ENCODE measurements at regions not wholly inside any gene's neighbourhood (a gene's known extent, or its start where the extent isn't known, plus 50 kb on each side); places are given as distances from the start of the nearest gene placed in this dataset.

- no peak overlapping the region for H3K4me2 ChIP-seq (ENCODE audit: low read length, poor library complexity, severe bottlenecking)
- WGBS: no CpG with 5 or more reads among the region's 3 CpGs
- H3K4me1 ChIP-seq (ENCODE audit: control insufficient read depth, insufficient read depth, low read depth, low read length): no peaks in the 10 kb centered on the region
- H4K91ac ChIP-seq (ENCODE audit: low read length): no peak overlapping the region
- H3K36me3 ChIP-seq (ENCODE audit: control insufficient read depth in 1 of 2, insufficient read depth in 2 of 2, low read depth in 1 of 2, low read length in 2 of 2): no peaks in the 10 kb centered on the region
- no peak overlapping the region for H2AFZ ChIP-seq (ENCODE audit: low read depth, low read length)
- no peak overlapping the region for H2BK120ac ChIP-seq (ENCODE audit: low read depth, low read length)
- H3K27me3 ChIP-seq (ENCODE audit: control insufficient read depth in 1 of 2, insufficient read depth in 1 of 2, low read length in 2 of 2): no peaks in the 10 kb centered on the region
- no peak overlapping the region for H3K27ac ChIP-seq (ENCODE audit: low read length, poor library complexity, severe bottlenecking)
- no peak overlapping the region for H3K18ac ChIP-seq (ENCODE audit: low read depth in 1 of 2, low read length in 2 of 2)
- no peak overlapping the region for H3K23ac ChIP-seq (ENCODE audit: low read length in 2 of 2)
- DNase-seq: no peak
- H2BK15ac ChIP-seq (ENCODE audit: low read depth, poor library complexity, severe bottlenecking): no peak overlapping the region
- H3K79me1 ChIP-seq (replicated peaks; ENCODE audit: low read length, poor library complexity, severe bottlenecking): no peaks in the 10 kb centered on the region
- H2BK5ac ChIP-seq (ENCODE audit: low read depth, low read length, poor library complexity, severe bottlenecking): no peak overlapping the region
- H3K4me3 ChIP-seq (ENCODE audit: insufficient read depth in 1 of 2, low read depth in 1 of 2, low read length in 2 of 2): no peak overlapping the region
- H2AK5ac ChIP-seq (ENCODE audit: low read length, severe bottlenecking): no peak overlapping the region
- H3K9ac ChIP-seq (ENCODE audit: low read length): no peak overlapping the region
- no peak overlapping the region for H2BK12ac ChIP-seq (ENCODE audit: low read length in 2 of 2)
- H3K4ac ChIP-seq (ENCODE audit: low read depth in 1 of 2, low read length in 2 of 2): no peak overlapping the region
- H3K14ac ChIP-seq (ENCODE audit: low read length in 2 of 2): no peak overlapping the region
- no peaks in the 10 kb centered on the region for H3K9me3 ChIP-seq (ENCODE audit: control insufficient read depth, low read length)
- no peak overlapping the region for H4K8ac ChIP-seq (ENCODE audit: low read length)
Measured at GRCh38 chr10:65818990-65819389, 1106.8 kb upstream of the LRRTM3 start.

GRCh38 chr10:65827359-65827758, 1098.5 kb upstream of the LRRTM3 start:
- H3K27ac ChIP-seq (ENCODE audit: low read length, poor library complexity, severe bottlenecking): no peak overlapping the region

GRCh38 chr10:65838811-65839210, 1087.0 kb upstream of the LRRTM3 start:
- Histone ChIP-seq H2BK15ac (ENCODE audit: low read depth, poor library complexity, severe bottlenecking) (no peak overlapping the region), H3K4me2 (ENCODE audit: low read length, poor library complexity, severe bottlenecking) (no peak overlapping the region), H3K27ac (ENCODE audit: low read length, poor library complexity, severe bottlenecking) (no peak overlapping the region), H2AK5ac (ENCODE audit: low read length, severe bottlenecking) (no peak overlapping the region), H3K18ac (ENCODE audit: low read depth in 1 of 2, low read length in 2 of 2) (no peak overlapping the region), H3K9ac (ENCODE audit: low read length) (no peak overlapping the region), H2BK120ac (ENCODE audit: low read depth, low read length) (no peak overlapping the region), H3K27me3 (ENCODE audit: control insufficient read depth in 1 of 2, insufficient read depth in 1 of 2, low read length in 2 of 2) (no peaks in the 10 kb centered on the region), H3K23ac (ENCODE audit: low read length in 2 of 2) (no peak overlapping the region), H2BK5ac (ENCODE audit: low read depth, low read length, poor library complexity, severe bottlenecking) (no peak overlapping the region), H4K91ac (ENCODE audit: low read length) (no peak overlapping the region), H3K36me3 (ENCODE audit: control insufficient read depth in 1 of 2, insufficient read depth in 2 of 2, low read depth in 1 of 2, low read length in 2 of 2) (no peaks in the 10 kb centered on the region), H3K4me3 (ENCODE audit: insufficient read depth in 1 of 2, low read depth in 1 of 2, low read length in 2 of 2) (no peak overlapping the region), H2BK12ac (ENCODE audit: low read length in 2 of 2) (no peak overlapping the region), H3K79me1 (replicated peaks; ENCODE audit: low read length, poor library complexity, severe bottlenecking) (no peaks in the 10 kb centered on the region), H3K14ac (ENCODE audit: low read length in 2 of 2) (no peak overlapping the region), H2AFZ (ENCODE audit: low read depth, low read length) (no peak overlapping the region), H3K4me1 (ENCODE audit: control insufficient read depth, insufficient read depth, low read depth, low read length) (no peaks in the 10 kb centered on the region), H4K8ac (ENCODE audit: low read length) (no peak overlapping the region), H3K9me3 (ENCODE audit: control insufficient read depth, low read length) (no peaks in the 10 kb centered on the region), H3K4ac (ENCODE audit: low read depth in 1 of 2, low read length in 2 of 2) (no peak overlapping the region)
- no peak for DNase-seq

More at GRCh38 chr10:65827359-65827758, 1098.5 kb upstream of the LRRTM3 start:
- no peak overlapping the region for H2BK12ac ChIP-seq (ENCODE audit: low read length in 2 of 2)
- DNase-seq: peak; percentile 55
- no peak overlapping the region for H3K9ac ChIP-seq (ENCODE audit: low read length)
- no peak overlapping the region for H2AFZ ChIP-seq (ENCODE audit: low read depth, low read length)
- no peak overlapping the region for H2BK120ac ChIP-seq (ENCODE audit: low read depth, low read length)
- H3K79me1 ChIP-seq (replicated peaks; ENCODE audit: low read length, poor library complexity, severe bottlenecking): no peaks in the 10 kb centered on the region
- H3K27me3 ChIP-seq (ENCODE audit: control insufficient read depth in 1 of 2, insufficient read depth in 1 of 2, low read length in 2 of 2): no peaks in the 10 kb centered on the region
- H4K8ac ChIP-seq (ENCODE audit: low read length): no peak overlapping the region
- no peak overlapping the region for H3K14ac ChIP-seq (ENCODE audit: low read length in 2 of 2)
- H3K4me3 ChIP-seq (ENCODE audit: insufficient read depth in 1 of 2, low read depth in 1 of 2, low read length in 2 of 2): no peak overlapping the region
- no peak overlapping the region for H2AK5ac ChIP-seq (ENCODE audit: low read length, severe bottlenecking)
- H2BK5ac ChIP-seq (ENCODE audit: low read depth, low read length, poor library complexity, severe bottlenecking): no peak overlapping the region
- no peak overlapping the region for H3K18ac ChIP-seq (ENCODE audit: low read depth in 1 of 2, low read length in 2 of 2)
- H4K91ac ChIP-seq (ENCODE audit: low read length): no peak overlapping the region
- no peaks in the 10 kb centered on the region for H3K36me3 ChIP-seq (ENCODE audit: control insufficient read depth in 1 of 2, insufficient read depth in 2 of 2, low read depth in 1 of 2, low read length in 2 of 2)
- H3K4me2 ChIP-seq (ENCODE audit: low read length, poor library complexity, severe bottlenecking): no peak overlapping the region
- no peak overlapping the region for H2BK15ac ChIP-seq (ENCODE audit: low read depth, poor library complexity, severe bottlenecking)
- no peak overlapping the region for H3K4ac ChIP-seq (ENCODE audit: low read depth in 1 of 2, low read length in 2 of 2)
- H3K23ac ChIP-seq (ENCODE audit: low read length in 2 of 2): no peak overlapping the region
- no peaks in the 10 kb centered on the region for H3K9me3 ChIP-seq (ENCODE audit: control insufficient read depth, low read length)
- WGBS: 37% methylated on average over 1 of the region's 1 CpG
- H3K4me1 ChIP-seq (ENCODE audit: control insufficient read depth, insufficient read depth, low read depth, low read length): no peaks in the 10 kb centered on the region

- Histone ChIP-seq H3K79me1 (replicated peaks; ENCODE audit: low read length, poor library complexity, severe bottlenecking) (no peaks in the 10 kb centered on the region), H2BK5ac (ENCODE audit: low read depth, low read length, poor library complexity, severe bottlenecking) (no peak overlapping the region), H2AK5ac (ENCODE audit: low read length, severe bottlenecking) (no peak overlapping the region), H2BK120ac (ENCODE audit: low read depth, low read length) (no peak overlapping the region), H3K4me3 (ENCODE audit: insufficient read depth in 1 of 2, low read depth in 1 of 2, low read length in 2 of 2) (no peak overlapping the region), H3K27me3 (ENCODE audit: control insufficient read depth in 1 of 2, insufficient read depth in 1 of 2, low read length in 2 of 2) (no peaks in the 10 kb centered on the region), H2AFZ (ENCODE audit: low read depth, low read length) (no peak overlapping the region), H2BK15ac (ENCODE audit: low read depth, poor library complexity, severe bottlenecking) (no peak overlapping the region), H3K4me1 (ENCODE audit: control insufficient read depth, insufficient read depth, low read depth, low read length) (no peaks in the 10 kb centered on the region), H3K23ac (ENCODE audit: low read length in 2 of 2) (no peak overlapping the region), H3K14ac (ENCODE audit: low read length in 2 of 2) (no peak overlapping the region), H3K9me3 (ENCODE audit: control insufficient read depth, low read length) (no peaks in the 10 kb centered on the region), H3K36me3 (ENCODE audit: control insufficient read depth in 1 of 2, insufficient read depth in 2 of 2, low read depth in 1 of 2, low read length in 2 of 2) (no peaks in the 10 kb centered on the region), H3K27ac (ENCODE audit: low read length, poor library complexity, severe bottlenecking) (no peak overlapping the region), H2BK12ac (ENCODE audit: low read length in 2 of 2) (no peak overlapping the region), H3K9ac (ENCODE audit: low read length) (no peak overlapping the region), H3K4me2 (ENCODE audit: low read length, poor library complexity, severe bottlenecking) (no peak overlapping the region), H3K18ac (ENCODE audit: low read depth in 1 of 2, low read length in 2 of 2) (no peak overlapping the region), H3K4ac (ENCODE audit: low read depth in 1 of 2, low read length in 2 of 2) (no peak overlapping the region), H4K91ac (ENCODE audit: low read length) (no peak overlapping the region), H4K8ac (ENCODE audit: low read length) (no peak overlapping the region)
- DNase-seq: no peak
- 80% methylated on average over 1 of the region's 3 CpGs for WGBS
Measured at GRCh38 chr10:65843203-65843602, 1082.6 kb upstream of the LRRTM3 start.

Data from mesenchymal stem cell (in vitro differentiated cells and primary cell).